ENCODE measurements at regions not wholly inside any gene's neighbourhood (a gene's known extent, or its start where the extent isn't known, plus 50 kb on each side); places are given as distances from the start of the nearest gene placed in this dataset.

DNA sequence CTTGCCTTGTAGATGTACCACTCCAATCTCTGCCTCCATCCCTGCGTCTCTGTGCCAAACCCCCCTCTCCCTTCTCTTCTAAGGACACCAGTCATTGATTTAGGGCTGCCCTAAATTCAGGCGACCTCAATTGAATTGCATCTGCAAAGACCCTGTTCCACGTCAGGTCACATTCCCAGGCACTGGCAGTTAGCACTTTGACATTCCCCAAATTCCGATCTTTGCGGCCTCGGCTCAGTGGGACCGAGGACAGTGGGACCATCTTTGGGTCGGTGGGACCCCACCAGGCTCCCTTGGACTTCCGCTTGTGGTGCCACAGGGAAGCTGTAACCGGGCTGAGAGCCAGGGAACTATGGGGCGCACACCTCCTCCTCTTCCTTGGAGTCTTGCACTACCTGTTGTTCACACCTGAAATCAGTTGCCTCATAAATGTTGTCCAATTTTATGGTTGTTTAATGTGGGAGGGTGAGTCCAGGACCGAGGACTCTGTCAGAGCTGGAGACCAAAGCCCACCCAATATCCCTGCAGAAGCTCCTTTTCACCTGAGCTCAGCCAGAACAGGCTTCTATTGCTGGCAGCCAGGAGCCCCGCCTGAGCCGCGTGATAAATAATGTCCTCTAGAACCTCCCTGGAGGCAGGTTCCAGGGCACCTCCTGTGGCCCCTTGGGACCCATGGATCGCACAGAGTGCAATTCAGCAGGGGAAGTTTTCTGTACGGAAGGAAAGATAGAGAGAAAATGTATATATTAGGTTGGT, 271.6 kb downstream of the EIPR1 start:
- TF ChIP-seq YY1 (IDR thresholded peaks at IDR 0.05; ENCODE audit: insufficient read depth, insufficient read length) (no peak), SUZ12 (IDR thresholded peaks at IDR 0.05; ENCODE audit: extremely low read depth, insufficient read depth, insufficient read length) (no peak)

Measured in NT2/D1 (cell line).